Stomach (tissue), 8 donors: ENCODE measurements at regions not wholly inside any gene's neighbourhood (a gene's known extent, or its start where the extent isn't known, plus 50 kb on each side); places are given as distances from the start of the nearest gene placed in this dataset.

Experiments
- DNase-seq, 2 donors: peaks; one replicate each; pipeline versions ENCODE4 v3.0.0 to v3.0.0-alpha.2; 2013 to 2019
- H3K27ac ChIP-seq, 5 donors: fragments of 200-600 bp in 4 of 5; sonication (generic) in 4 of 5; one replicate each; pipeline ENCODE4 v1.5.1; 2013 to 2019; ENCODE audit warnings: mild to moderate bottlenecking in 1 of 5, moderate library complexity in 1 of 5
- H3K27me3 ChIP-seq, 3 donors: fragments of 200-600 bp; sonication (generic); one replicate each; pipeline ENCODE4 v1.5.1; 2017 to 2019; ENCODE audit warnings: mixed run types in 1 of 3
- H3K36me3 ChIP-seq, 4 donors: fragments of 200-600 bp; sonication (generic); 1 replicate in 3 of 4; 2 replicates in 1 of 4; pipeline ENCODE4 v1.5.1; 2016 to 2019
- H3K4me1 ChIP-seq, 4 donors: fragments of 200-600 bp; sonication (generic); one replicate each; pipeline ENCODE4 v1.5.1; 2016 to 2019
- H3K4me3 ChIP-seq, 4 donors: fragments of 200-600 bp; sonication (generic) in 3 of 4; one replicate each; pipeline ENCODE4 v1.5.1; 2016 to 2019; ENCODE audit warnings: mild to moderate bottlenecking in 1 of 4
- H3K9me3 ChIP-seq, 4 donors: fragments of 200-600 bp; sonication (generic); one replicate each; pipeline ENCODE4 v1.5.1; 2016 to 2019
- EP300 ChIP-seq: sonication (generic); formaldehyde crosslinking; IDR thresholded peaks from one replicate; pipeline ENCODE4 v1.6.1; 2017; ENCODE audit warnings: antibody characterized with exemption
- POLR2A ChIP-seq, 4 donors: fragments of 450-650 bp; IDR thresholded peaks; one replicate each; pipeline ENCODE4 v1.6.1; 2016; ENCODE audit warnings: antibody characterized with exemption in 4 of 4, control low read depth in 2 of 4, mild to moderate bottlenecking in 1 of 4, moderate library complexity in 1 of 4
- POLR2AphosphoS5 ChIP-seq, 3 donors: sonication (generic); formaldehyde crosslinking; IDR thresholded peaks; one replicate each; pipeline ENCODE4 v1.6.1; 2016; ENCODE audit warnings: antibody characterized with exemption in 3 of 3
- WGBS, 5 donors: extraction: QIAGEN DNeasy Blood & Tissue Kit in 3 of 5; methylation state at CpG; one replicate each; pipeline versions ENCODE4 v1.1.5 to v1.1.7; 2013 to 2018; 5-methylcytosine and 5-hydroxymethylcytosine counted together
- intact Hi-C: fragments of 100-400 bp; cut with DNase I; formaldehyde crosslinking; loops from one replicate; pipeline ENCODE4 v1.15.1; 2023; ENCODE audit warnings: low total_unique reads
- TF ChIP-seq, protein P1 (sequence below), 7 experiments: fragments of 450-650 bp in 4 of 7; fragments of 200-600 bp in 3 of 7; sonication (generic) in 3 of 7; IDR thresholded peaks; one replicate each; pipeline ENCODE4 v1.5.1; 2016 to 2019; ENCODE audit warnings: antibody characterized with exemption in 7 of 7, control low read depth in 2 of 7, mild to moderate bottlenecking in 1 of 7
- donor health status: healthy with polysubstance abuse.
- donor health status: Bipolar disorder and iron deficiency.
- donor health status: healthy.

DNA sequence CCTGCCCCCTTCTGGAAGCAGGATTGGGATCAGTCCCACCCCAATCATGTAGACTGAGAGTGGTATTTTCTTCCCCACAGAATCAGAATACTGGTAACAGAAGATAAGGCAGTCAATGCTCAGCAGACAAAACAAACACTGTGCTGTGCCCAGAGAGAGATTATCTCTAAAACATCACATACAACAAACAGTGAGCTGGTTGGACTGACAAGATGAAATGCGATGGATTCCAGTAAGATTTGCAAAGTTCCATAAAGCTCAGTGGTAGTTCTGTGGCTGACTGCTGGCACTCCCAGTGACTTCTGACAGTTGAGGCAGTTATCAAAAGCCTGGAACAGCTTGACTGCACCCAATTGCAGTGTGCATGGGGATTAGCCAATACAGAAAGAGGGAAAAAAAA lies 311.5 kb upstream of the MGAT5 start:
- Histone ChIP-seq H3K27ac (no peak overlapping the region), H3K4me3 (no peak overlapping the region), H3K9me3 (no peaks in the 10 kb centered on the region), H3K36me3 (no peaks in the 10 kb centered on the region), H3K4me1 (no peaks in the 10 kb centered on the region), H3K27me3 (no peaks in the 10 kb centered on the region)
- TF ChIP-seq EP300 (no peak), POLR2A (IDR thresholded peaks at IDR 0.05) (no peak), POLR2AphosphoS5 (IDR thresholded peaks at IDR 0.05) (no peak)
- TF ChIP-seq, protein P1, sequence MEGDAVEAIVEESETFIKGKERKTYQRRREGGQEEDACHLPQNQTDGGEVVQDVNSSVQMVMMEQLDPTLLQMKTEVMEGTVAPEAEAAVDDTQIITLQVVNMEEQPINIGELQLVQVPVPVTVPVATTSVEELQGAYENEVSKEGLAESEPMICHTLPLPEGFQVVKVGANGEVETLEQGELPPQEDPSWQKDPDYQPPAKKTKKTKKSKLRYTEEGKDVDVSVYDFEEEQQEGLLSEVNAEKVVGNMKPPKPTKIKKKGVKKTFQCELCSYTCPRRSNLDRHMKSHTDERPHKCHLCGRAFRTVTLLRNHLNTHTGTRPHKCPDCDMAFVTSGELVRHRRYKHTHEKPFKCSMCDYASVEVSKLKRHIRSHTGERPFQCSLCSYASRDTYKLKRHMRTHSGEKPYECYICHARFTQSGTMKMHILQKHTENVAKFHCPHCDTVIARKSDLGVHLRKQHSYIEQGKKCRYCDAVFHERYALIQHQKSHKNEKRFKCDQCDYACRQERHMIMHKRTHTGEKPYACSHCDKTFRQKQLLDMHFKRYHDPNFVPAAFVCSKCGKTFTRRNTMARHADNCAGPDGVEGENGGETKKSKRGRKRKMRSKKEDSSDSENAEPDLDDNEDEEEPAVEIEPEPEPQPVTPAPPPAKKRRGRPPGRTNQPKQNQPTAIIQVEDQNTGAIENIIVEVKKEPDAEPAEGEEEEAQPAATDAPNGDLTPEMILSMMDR (IDR thresholded peaks at IDR 0.05): no peak
- intact Hi-C loops: no loop called here
- no peak for DNase-seq
- WGBS, 5 donors: 24 to 50% (median 35%) methylated on average over 1 of the region's 1 CpG

DNA sequence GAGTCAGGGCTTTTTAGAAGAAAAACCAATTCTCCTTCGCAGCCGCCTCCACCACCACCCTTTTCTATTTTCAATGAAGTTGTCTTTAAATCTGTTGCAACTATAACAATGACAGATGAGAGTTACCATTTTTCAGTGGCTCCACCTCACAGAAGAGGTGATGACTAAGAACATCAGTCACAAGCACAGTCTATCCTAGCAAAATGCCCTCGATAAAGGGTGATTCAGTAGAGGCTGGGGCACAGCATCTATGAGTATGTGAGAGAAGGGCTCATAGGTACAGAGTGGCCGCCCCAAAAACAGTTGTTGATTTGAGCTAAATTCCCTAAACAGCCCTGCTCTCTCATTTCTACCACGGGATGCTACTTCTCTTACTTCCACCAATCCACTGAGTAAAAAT lies 310.8 kb upstream of the MGAT5 start:
- Histone ChIP-seq H3K27me3 (no peaks in the 10 kb centered on the region), H3K4me3 (no peak overlapping the region), H3K9me3 (no peaks in the 10 kb centered on the region), H3K4me1 (no peaks in the 10 kb centered on the region), H3K36me3 (no peaks in the 10 kb centered on the region), H3K27ac (no peak overlapping the region)
- TF ChIP-seq POLR2AphosphoS5 (IDR thresholded peaks at IDR 0.05) (no peak), EP300 (no peak), POLR2A (IDR thresholded peaks at IDR 0.05) (no peak)
- TF ChIP-seq, protein P1 (IDR thresholded peaks at IDR 0.05): no peak
- no peak for DNase-seq
- intact Hi-C loops: no loop called here
- WGBS, 5 donors: 87 to 93% (median 89%) methylated on average over 5 of the region's 5 CpGs

DNA sequence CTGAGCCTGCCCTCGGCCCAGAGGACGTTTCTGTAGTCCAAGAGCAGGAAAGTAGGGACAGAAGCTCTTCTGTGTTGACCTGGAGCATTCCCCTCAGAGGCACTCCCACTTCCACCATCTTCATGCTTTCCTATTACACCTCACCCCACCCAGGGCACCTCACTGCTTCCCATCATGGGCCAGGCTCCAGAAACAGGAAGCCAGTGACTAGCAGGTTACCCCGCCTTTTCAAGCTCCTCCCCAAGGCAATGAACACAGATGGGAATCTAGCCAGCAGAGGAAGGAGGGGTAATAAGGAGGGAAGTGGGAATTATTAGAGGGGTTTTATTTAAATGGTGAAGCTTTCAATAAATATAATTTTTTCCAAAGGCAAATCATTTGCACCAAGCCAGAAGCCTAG lies 308.8 kb upstream of the MGAT5 start:
- Histone ChIP-seq H3K36me3 (no peaks in the 10 kb centered on the region), H3K27ac (no peak overlapping the region), H3K9me3 (no peaks in the 10 kb centered on the region), H3K4me3 (no peak overlapping the region), H3K4me1 (no peaks in the 10 kb centered on the region), H3K27me3 (no peaks in the 10 kb centered on the region)
- TF ChIP-seq EP300 (no peak), POLR2A (IDR thresholded peaks at IDR 0.05) (no peak), POLR2AphosphoS5 (IDR thresholded peaks at IDR 0.05) (no peak)
- TF ChIP-seq, protein P1 (IDR thresholded peaks at IDR 0.05): no peak
- intact Hi-C loops: no loop called here
- WGBS, 5 donors: 57 to 75% (median 67%) methylated on average over 3 of the region's 3 CpGs
- DNase-seq: no peak

DNA sequence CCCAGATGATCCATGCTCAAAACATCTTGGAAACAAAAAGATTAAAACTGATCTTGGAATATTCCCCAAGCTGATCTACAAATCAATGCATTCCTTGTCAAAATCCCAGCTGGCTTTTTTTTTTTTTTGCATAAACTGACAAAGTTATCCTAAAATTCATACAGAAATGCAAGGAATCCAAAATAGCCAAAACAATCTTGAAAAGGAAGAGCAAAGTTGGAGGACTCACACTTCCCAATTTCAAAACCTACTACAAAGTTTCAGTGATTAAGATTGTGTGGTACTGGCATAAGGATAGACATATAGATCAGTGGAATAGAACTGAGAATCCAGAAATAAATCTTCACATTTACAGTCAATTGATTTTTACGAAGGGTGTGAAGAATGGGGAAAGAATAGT lies 306.8 kb upstream of the MGAT5 start:
- Histone ChIP-seq H3K9me3 (no peaks in the 10 kb centered on the region), H3K36me3 (no peaks in the 10 kb centered on the region), H3K27ac (no peak overlapping the region), H3K27me3 (no peaks in the 10 kb centered on the region), H3K4me1 (no peaks in the 10 kb centered on the region), H3K4me3 (no peak overlapping the region)
- 87 to 93% (median 91%) methylated on average over 1 of the region's 1 CpG for WGBS, 5 donors
- no peak for TF ChIP-seq POLR2A (IDR thresholded peaks at IDR 0.05)
- TF ChIP-seq POLR2AphosphoS5 (IDR thresholded peaks at IDR 0.05): no peak
- TF ChIP-seq, protein P1 (IDR thresholded peaks at IDR 0.05): no peak
- no peak for TF ChIP-seq EP300
- intact Hi-C loops: no loop called here
- no peak for DNase-seq
